Fibroblast of lung (primary cell): ENCODE measurements at regions not wholly inside any gene's neighbourhood (a gene's known extent, or its start where the extent isn't known, plus 50 kb on each side); places are given as distances from the start of the nearest gene placed in this dataset.

ENCODE experiments used
- DNase-seq, 2 donors: peaks; one replicate each; pipeline versions ENCODE4 v3.0.0 to v3.0.0-alpha.2; 2010; ENCODE audit warnings: low read depth in 2 of 2
- H2AFZ ChIP-seq: 2 replicates; pipeline ENCODE4 v1.5.1; 2012; ENCODE audit warnings: low read length, control low read depth, inconsistent platforms
- H3K27ac ChIP-seq: 2 replicates; pipeline ENCODE4 v1.5.1; 2011; ENCODE audit warnings: low read length, control low read depth; ENCODE audit not compliant: insufficient read depth
- H3K27me3 ChIP-seq: 2 replicates; pipeline ENCODE4 v1.5.1; 2011; ENCODE audit warnings: mild to moderate bottlenecking, low read length; ENCODE audit not compliant: control insufficient read depth, insufficient read depth
- H3K36me3 ChIP-seq: 2 replicates; pipeline ENCODE4 v1.5.1; 2011; ENCODE audit warnings: low read length; ENCODE audit not compliant: control insufficient read depth, insufficient read depth
- H3K4me1 ChIP-seq: 2 replicates; pipeline ENCODE4 v1.5.1; 2011; ENCODE audit warnings: low read length; ENCODE audit not compliant: control insufficient read depth, insufficient read depth; ENCODE audit errors: extremely low read depth
- H3K4me2 ChIP-seq: 2 replicates; pipeline ENCODE4 v1.5.1; 2011; ENCODE audit warnings: low read length, control low read depth; ENCODE audit not compliant: insufficient read depth; ENCODE audit errors: extremely low read depth
- H3K4me3 ChIP-seq, 4 experiments: fragments of 200-600 bp in 1 of 4; sonication (generic) in 1 of 4; replicated peaks in 1 of 4; 2 replicates each; pipeline ENCODE4 v1.5.1; 2011 to 2016; ENCODE audit warnings: low read length in 4 of 4, low read depth in 3 of 4, mild to moderate bottlenecking in 3 of 4, control low read depth in 2 of 4, inconsistent platforms in 1 of 4, mixed read lengths in 1 of 4; ENCODE audit not compliant: insufficient read depth in 1 of 4; ENCODE audit errors: control extremely low read depth in 1 of 4
- H3K79me2 ChIP-seq: 2 replicates; pipeline ENCODE4 v1.5.1; 2012; ENCODE audit warnings: mild to moderate bottlenecking, low read length, inconsistent platforms; ENCODE audit not compliant: control insufficient read depth, insufficient read depth
- H3K9ac ChIP-seq: 2 replicates; pipeline ENCODE4 v1.5.1; 2011; ENCODE audit warnings: mild to moderate bottlenecking, low read length, control low read depth; ENCODE audit not compliant: insufficient read depth
- H3K9me3 ChIP-seq: 2 replicates; pipeline ENCODE4 v1.5.1; 2012; ENCODE audit warnings: low read depth, low read length; ENCODE audit not compliant: control insufficient read depth, insufficient read depth
- H4K20me1 ChIP-seq: 2 replicates; pipeline ENCODE4 v1.5.1; 2011; ENCODE audit warnings: low read length; ENCODE audit not compliant: control insufficient read depth, insufficient read depth; ENCODE audit errors: extremely low read depth
- EZH2 ChIP-seq: IDR thresholded peaks from 2 replicates; pipeline ENCODE4 v1.5.1; 2012; ENCODE audit warnings: low read length, control low read depth, mild to moderate bottlenecking; ENCODE audit errors: missing control alignments
- TF ChIP-seq, protein P1 (sequence below), 2 donors: IDR thresholded peaks in 1 of 2; conservative IDR thresholded peaks in 1 of 2; 1 replicate in 1 of 2; 2 replicates in 1 of 2; pipeline ENCODE4 v1.5.1; 2011 to 2012; ENCODE audit warnings: low read length in 2 of 2, control low read depth in 1 of 2, inconsistent platforms in 1 of 2, low read depth in 1 of 2, mild to moderate bottlenecking in 1 of 2

- H3K9ac ChIP-seq = no peak overlapping the region
- H3K79me2 ChIP-seq = no peaks in the 10 kb centered on the region
- no peak overlapping the region for H2AFZ ChIP-seq
- H3K4me3 ChIP-seq = no peak overlapping the region
- TF ChIP-seq, protein P1, sequence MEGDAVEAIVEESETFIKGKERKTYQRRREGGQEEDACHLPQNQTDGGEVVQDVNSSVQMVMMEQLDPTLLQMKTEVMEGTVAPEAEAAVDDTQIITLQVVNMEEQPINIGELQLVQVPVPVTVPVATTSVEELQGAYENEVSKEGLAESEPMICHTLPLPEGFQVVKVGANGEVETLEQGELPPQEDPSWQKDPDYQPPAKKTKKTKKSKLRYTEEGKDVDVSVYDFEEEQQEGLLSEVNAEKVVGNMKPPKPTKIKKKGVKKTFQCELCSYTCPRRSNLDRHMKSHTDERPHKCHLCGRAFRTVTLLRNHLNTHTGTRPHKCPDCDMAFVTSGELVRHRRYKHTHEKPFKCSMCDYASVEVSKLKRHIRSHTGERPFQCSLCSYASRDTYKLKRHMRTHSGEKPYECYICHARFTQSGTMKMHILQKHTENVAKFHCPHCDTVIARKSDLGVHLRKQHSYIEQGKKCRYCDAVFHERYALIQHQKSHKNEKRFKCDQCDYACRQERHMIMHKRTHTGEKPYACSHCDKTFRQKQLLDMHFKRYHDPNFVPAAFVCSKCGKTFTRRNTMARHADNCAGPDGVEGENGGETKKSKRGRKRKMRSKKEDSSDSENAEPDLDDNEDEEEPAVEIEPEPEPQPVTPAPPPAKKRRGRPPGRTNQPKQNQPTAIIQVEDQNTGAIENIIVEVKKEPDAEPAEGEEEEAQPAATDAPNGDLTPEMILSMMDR (conservative IDR thresholded peaks at IDR 0.05 in 1 of 2, IDR thresholded peaks at IDR 0.05 in 1 of 2; ENCODE audit: low read depth in 1 of 2, low read length in 2 of 2) = no peak
- no peak for TF ChIP-seq EZH2
- H3K27me3 ChIP-seq = no peaks in the 10 kb centered on the region
- no peak overlapping the region for H3K27ac ChIP-seq
- H4K20me1 ChIP-seq = no peaks in the 10 kb centered on the region
- no peak for DNase-seq
- no peak overlapping the region for H3K4me2 ChIP-seq
- H3K4me1 ChIP-seq = no peaks in the 10 kb centered on the region
- no peaks in the 10 kb centered on the region for H3K9me3 ChIP-seq
- no peaks in the 10 kb centered on the region for H3K36me3 ChIP-seq
Observed at GRCh38 chr19:57058871-57059270, 60.9 kb upstream of the USP29 start.

DNA sequence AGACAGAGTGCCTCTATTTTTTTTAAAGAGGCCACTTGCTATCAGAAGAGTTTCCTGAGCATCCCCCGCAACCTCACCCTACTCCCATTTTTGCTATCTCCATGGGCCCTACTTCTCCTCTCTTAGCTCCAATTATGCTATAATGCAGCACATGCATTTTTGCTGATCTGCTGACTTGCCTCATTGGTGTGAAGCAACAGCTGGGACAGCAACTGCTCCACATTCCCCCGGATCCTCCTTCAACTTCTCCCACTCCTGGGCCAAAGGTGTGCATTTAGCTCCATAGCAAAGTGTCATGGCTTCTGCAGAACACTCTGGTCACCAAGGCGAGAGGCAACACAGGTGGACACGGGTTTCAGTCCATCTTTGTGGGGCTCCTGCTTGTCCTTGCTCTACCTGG is 56.7 kb upstream of the USP29 start:
- H3K9me3 ChIP-seq = peaks cover 2% of the 10 kb centered on the region
- DNase-seq = no peak
- H3K9ac ChIP-seq = no peak overlapping the region
- H2AFZ ChIP-seq = no peak overlapping the region
- H3K79me2 ChIP-seq = no peaks in the 10 kb centered on the region
- TF ChIP-seq, protein P1 (conservative IDR thresholded peaks at IDR 0.05 in 1 of 2, IDR thresholded peaks at IDR 0.05 in 1 of 2; ENCODE audit: low read depth in 1 of 2, low read length in 2 of 2) = no peak
- no peak for TF ChIP-seq EZH2
- no peaks in the 10 kb centered on the region for H3K36me3 ChIP-seq
- H3K4me3 ChIP-seq = no peak overlapping the region
- H3K4me2 ChIP-seq = no peak overlapping the region
- no peaks in the 10 kb centered on the region for H3K27me3 ChIP-seq
- no peaks in the 10 kb centered on the region for H4K20me1 ChIP-seq
- no peaks in the 10 kb centered on the region for H3K4me1 ChIP-seq
- no peak overlapping the region for H3K27ac ChIP-seq

GRCh38 chr19:57067440-57067839 is 52.3 kb upstream of the USP29 start:
- H3K27me3 ChIP-seq = no peaks in the 10 kb centered on the region
- H3K79me2 ChIP-seq = no peaks in the 10 kb centered on the region
- H2AFZ ChIP-seq = no peak overlapping the region
- H3K9me3 ChIP-seq = peaks cover 2% of the 10 kb centered on the region
- H3K36me3 ChIP-seq = no peaks in the 10 kb centered on the region
- no peak overlapping the region for H3K9ac ChIP-seq
- DNase-seq = no peak
- H3K4me3 ChIP-seq = no peak overlapping the region
- no peaks in the 10 kb centered on the region for H4K20me1 ChIP-seq
- H3K4me1 ChIP-seq = no peaks in the 10 kb centered on the region
- TF ChIP-seq, protein P1 (conservative IDR thresholded peaks at IDR 0.05 in 1 of 2, IDR thresholded peaks at IDR 0.05 in 1 of 2; ENCODE audit: low read depth in 1 of 2, low read length in 2 of 2) = no peak
- TF ChIP-seq EZH2 = no peak
- H3K4me2 ChIP-seq = no peak overlapping the region
- H3K27ac ChIP-seq = no peak overlapping the region
